SK-N-SH (cell line): ENCODE measurements at regions not wholly inside any gene's neighbourhood (a gene's known extent, or its start where the extent isn't known, plus 50 kb on each side); places are given as distances from the start of the nearest gene placed in this dataset.

Source experiments
- CTCF ChIA-PET: fragments of 300-600, 350-600 bp; formaldehyde crosslinking; extraction: SDS; loops from one replicate; lab custom pipeline; 2021; lab: Yijun Ruan, JAX
- POLR2A ChIA-PET: fragments of 350-600 bp; sonication (Branson Sonifier 250); formaldehyde crosslinking; extraction: SDS; loops from one replicate; lab custom pipeline; 2020; ENCODE audit warnings: antibody characterized with exemption, inconsistent platforms; lab: Yijun Ruan, JAX
- DNase-seq: peaks from one replicate; pipeline ENCODE4 v3.0.0; 2012
- H2AFZ ChIP-seq: fragments of 200-600 bp; sonication (generic); 2 replicates; pipeline ENCODE4 v1.8.1; 2016; ENCODE audit warnings: antibody characterized with exemption, mild to moderate bottlenecking, low read depth
- H3F3A ChIP-seq: fragments of 200-600 bp; sonication (generic); replicated peaks from 2 replicates; pipeline ENCODE3; 2016; ENCODE audit warnings: antibody characterized with exemption, mild to moderate bottlenecking; ENCODE audit not compliant: insufficient read depth
- H3K27ac ChIP-seq, 2 experiments: fragments of 200-500 bp in 1 of 2; fragments of 200-600 bp in 1 of 2; sonication (Bioruptor generic) in 1 of 2; sonication (generic), shearing (Covaris generic) in 1 of 2; 2 replicates each; pipeline versions ENCODE4 v1.5.1 to v1.6.1; 2014 to 2016; ENCODE audit warnings: low read depth in 2 of 2, inconsistent platforms in 1 of 2, low read length in 1 of 2, mild to moderate bottlenecking in 1 of 2, mixed read lengths in 1 of 2
- H3K27me3 ChIP-seq: fragments of 200-600 bp; sonication (generic), shearing (Covaris generic); 2 replicates; pipeline ENCODE4 v1.6.1; 2016; ENCODE audit warnings: mixed run types; ENCODE audit not compliant: insufficient read depth
- H3K36me3 ChIP-seq, 2 experiments: fragments of 200-500 bp in 1 of 2; fragments of 200-600 bp in 1 of 2; sonication (Bioruptor generic) in 1 of 2; sonication (generic) in 1 of 2; replicated peaks in 1 of 2; 2 replicates each; pipeline versions ENCODE3 to v1.5.1; 2014 to 2016; ENCODE audit warnings: low read length in 1 of 2, mild to moderate bottlenecking in 1 of 2; ENCODE audit not compliant: insufficient read depth in 2 of 2, control insufficient read depth in 1 of 2
- H3K4me1 ChIP-seq, 2 experiments: fragments of 200-500 bp in 1 of 2; fragments of 200-600 bp in 1 of 2; sonication (Bioruptor generic) in 1 of 2; sonication (generic), shearing (Covaris generic) in 1 of 2; 2 replicates each; pipeline versions ENCODE4 v1.5.1 to v1.6.1; 2014 to 2016; ENCODE audit warnings: low read depth in 1 of 2, low read length in 1 of 2, mixed run types in 1 of 2; ENCODE audit not compliant: insufficient read depth in 2 of 2, control insufficient read depth in 1 of 2
- H3K4me2 ChIP-seq: fragments of 200-600 bp; sonication (generic), shearing (Covaris generic); 2 replicates; pipeline ENCODE4 v1.6.1; 2017; ENCODE audit warnings: mixed run types
- H3K4me3 ChIP-seq, 2 experiments: fragments of 200-500 bp in 1 of 2; fragments of 200-600 bp in 1 of 2; sonication (Bioruptor generic) in 1 of 2; sonication (generic), shearing (Covaris generic) in 1 of 2; 2 replicates each; pipeline versions ENCODE4 v1.5.1 to v1.8.1; 2014 to 2016; ENCODE audit warnings: low read depth in 2 of 2, inconsistent platforms in 1 of 2, low read length in 1 of 2, mild to moderate bottlenecking in 1 of 2, mixed read lengths in 1 of 2, moderate library complexity in 1 of 2
- H3K79me2 ChIP-seq: fragments of 200-600 bp; sonication (generic); 2 replicates; pipeline ENCODE4 v1.8.1; 2017; ENCODE audit warnings: mild to moderate bottlenecking; ENCODE audit not compliant: insufficient read depth
- H3K9ac ChIP-seq: fragments of 200-600 bp; sonication (generic); 2 replicates; pipeline ENCODE4 v1.6.1; 2017; ENCODE audit warnings: mixed run types
- H3K9me2 ChIP-seq: fragments of 200-600 bp; sonication (generic); 2 replicates; pipeline ENCODE4 v1.6.1; 2017; ENCODE audit warnings: mixed run types
- H3K9me3 ChIP-seq: fragments of 200-600 bp; sonication (generic); 2 replicates; pipeline ENCODE4 v1.6.1; 2017; ENCODE audit warnings: mixed run types, mild to moderate bottlenecking, moderate library complexity
- H4K20me1 ChIP-seq: fragments of 200-600 bp; sonication (generic); 2 replicates; pipeline ENCODE4 v1.6.1; 2017; ENCODE audit warnings: mild to moderate bottlenecking, mixed run types; ENCODE audit not compliant: insufficient read depth
- ELF1 ChIP-seq: IDR thresholded peaks from 2 replicates; pipeline ENCODE4 v1.4.0; 2012
- EP300 ChIP-seq, 2 experiments: IDR thresholded peaks; 2 replicates each; pipeline versions ENCODE4 v1.4.0 to v1.6.1; 2012; ENCODE audit warnings: borderline replicate concordance in 1 of 2, low read depth in 1 of 2, low read length in 1 of 2
- EZH2phosphoT487 ChIP-seq: fragments of 200-600 bp; sonication (generic); IDR thresholded peaks from 2 replicates; pipeline ENCODE4 v1.6.1; 2017; ENCODE audit warnings: low read depth, mixed run types, mild to moderate bottlenecking, antibody characterized with exemption, moderate library complexity, borderline replicate concordance
- GABPA ChIP-seq: IDR thresholded peaks from 2 replicates; pipeline ENCODE4 v1.4.0; 2012; ENCODE audit warnings: low read depth, mild to moderate bottlenecking
- JUND ChIP-seq: IDR thresholded peaks from 2 replicates; pipeline ENCODE4 v1.4.0; 2012
- MXI1 ChIP-seq: IDR thresholded peaks from 2 replicates; pipeline ENCODE4 v1.6.1; 2012; ENCODE audit warnings: mild to moderate bottlenecking, low read depth, low read length, improper control_type of control experiment
- PBX3 ChIP-seq: IDR thresholded peaks from 2 replicates; pipeline ENCODE4; 2012
- RCOR1 ChIP-seq: fragments of 150-350 bp; IDR thresholded peaks from 2 replicates; pipeline ENCODE4 v1.6.1; 2017; ENCODE audit warnings: antibody characterized with exemption, low read length
- RFX5 ChIP-seq: IDR thresholded peaks from 2 replicates; pipeline ENCODE4 v1.6.1; 2012; ENCODE audit warnings: mild to moderate bottlenecking, improper control_type of control experiment, low read length
- RXRA ChIP-seq: IDR thresholded peaks from 2 replicates; pipeline ENCODE4 v1.4.0; 2012; ENCODE audit warnings: low read depth, mild to moderate bottlenecking, borderline replicate concordance
- SIN3A ChIP-seq: IDR thresholded peaks from 2 replicates; pipeline ENCODE4 v1.6.1; 2012; ENCODE audit warnings: low read depth, mild to moderate bottlenecking, low read length, moderate library complexity, borderline replicate concordance
- SMC3 ChIP-seq: IDR thresholded peaks from 2 replicates; pipeline ENCODE4 v1.6.1; 2012; ENCODE audit warnings: low read depth, low read length, improper control_type of control experiment
- TCF12 ChIP-seq: IDR thresholded peaks from 2 replicates; pipeline ENCODE4 v1.4.0; 2012
- TEAD4 ChIP-seq: IDR thresholded peaks from 2 replicates; pipeline ENCODE4 v1.4.0; 2012; ENCODE audit warnings: mild to moderate bottlenecking, borderline replicate concordance; ENCODE audit not compliant: insufficient read depth
- USF2 ChIP-seq: fragments of 150-350 bp; IDR thresholded peaks from 2 replicates; pipeline ENCODE4 v1.6.1; 2017; ENCODE audit warnings: antibody characterized with exemption, low read length, low read depth, borderline replicate concordance
- WGBS: methylation state at CpG from one replicate; pipeline ENCODE4 v1.1.6; 2017; ENCODE audit warnings: low lambda C conversion rate; 5-methylcytosine and 5-hydroxymethylcytosine counted together

DNA sequence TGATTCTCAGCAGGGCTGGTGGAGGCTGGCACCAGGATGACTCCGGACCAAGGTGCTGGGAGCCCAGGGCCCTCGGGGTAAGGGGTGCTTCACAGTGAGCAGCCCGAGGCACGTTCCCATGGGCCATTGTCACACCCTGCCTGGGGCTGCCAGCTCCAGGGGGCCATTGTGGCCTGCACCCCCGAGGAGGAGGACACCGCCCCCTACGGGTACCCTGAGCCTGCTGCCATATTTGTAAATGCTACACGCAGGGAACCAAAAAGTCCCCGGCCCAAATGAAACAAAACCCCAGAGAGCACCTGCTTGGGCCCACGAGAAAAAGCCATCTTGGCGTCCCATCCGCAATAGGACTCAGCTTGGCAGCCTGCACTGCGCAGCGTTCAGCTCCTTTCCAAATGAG, 64.7 kb upstream of the GATA5 start:
- ChIA-PET POLR2A (no interaction called here), CTCF (interaction anchor here (0.7 to 1.6 kb wide), 4 partner anchors 9 to 76 kb away, joined by 3 to 5 read pairs (median 3); no protein-coding TSS in a partner anchor)
- Histone ChIP-seq H3K4me2 (no peak overlapping the region), H3K36me3 (no peaks in the 10 kb centered on the region), H3F3A (no peaks in the 10 kb centered on the region), H3K27ac (no peak overlapping the region), H3K9ac (no peak overlapping the region), H4K20me1 (no peaks in the 10 kb centered on the region), H3K4me1 (no peaks in the 10 kb centered on the region), H3K9me2 (no peaks in the 10 kb centered on the region), H3K9me3 (no peaks in the 10 kb centered on the region), H3K4me3 (no peak overlapping the region), H3K79me2 (no peaks in the 10 kb centered on the region), H3K27me3 (no peaks in the 10 kb centered on the region; the same call in 1 of the 2 replicates), H2AFZ (no peak overlapping the region)
- DNase-seq: no peak
- TF ChIP-seq JUND (no peak), RXRA (no peak), USF2 (no peak), MXI1 (no peak), SMC3 (no peak), RFX5 (no peak), PBX3 (no peak), SIN3A (no peak), RCOR1 (no peak), EZH2phosphoT487 (no peak), ELF1 (no peak), GABPA (no peak)
- 71% methylated on average over 6 of the region's 14 CpGs for WGBS

DNA sequence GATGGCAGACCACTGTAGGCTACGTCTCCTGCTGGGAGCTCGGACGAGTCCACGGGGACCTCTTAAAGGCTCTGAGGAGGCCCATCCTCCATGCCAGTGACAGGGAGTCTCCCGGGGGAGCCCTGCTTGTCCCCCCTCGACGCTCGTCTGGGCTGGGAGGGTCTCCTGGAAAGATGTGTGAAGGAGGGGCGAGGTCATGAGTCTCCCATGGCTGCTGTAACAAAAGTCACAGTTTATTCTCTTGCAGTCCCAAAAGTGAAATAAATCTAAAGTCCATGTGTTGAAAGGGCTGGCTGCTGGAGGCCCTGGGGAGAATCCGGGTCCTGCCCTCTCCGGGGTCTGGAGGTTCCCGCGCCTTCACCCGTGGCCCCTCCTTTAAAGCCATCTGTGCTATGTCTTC, 67.1 kb upstream of the GATA5 start:
- Histone ChIP-seq H3K9me2 (no peaks in the 10 kb centered on the region), H3K4me1 (peaks cover 0 to 4% of the 10 kb centered on the region in 2 experiments; a peak in 1 of 4 replicates), H2AFZ (no peak overlapping the region), H3F3A (no peaks in the 10 kb centered on the region), H3K9ac (no peak overlapping the region), H3K36me3 (no peaks in the 10 kb centered on the region), H3K27ac (no peak overlapping the region), H4K20me1 (no peaks in the 10 kb centered on the region), H3K27me3 (no peaks in the 10 kb centered on the region; the same call in 1 of the 2 replicates), H3K79me2 (no peaks in the 10 kb centered on the region), H3K9me3 (no peaks in the 10 kb centered on the region), H3K4me2 (no peak overlapping the region), H3K4me3 (no peak overlapping the region)
- TF ChIP-seq TEAD4 (no peak), USF2 (no peak), EZH2phosphoT487 (no peak), TCF12 (no peak), RXRA (no peak), EP300 (IDR thresholded peaks at IDR 0.05; ENCODE audit: borderline replicate concordance in 1 of 2, low read depth in 1 of 2, low read length in 1 of 2) (no peak), SMC3 (no peak), MXI1 (no peak)
- no peak for DNase-seq
- ChIA-PET POLR2A (no interaction called here), CTCF (interaction anchor here (1.3 to 1.9 kb wide), 2 partner anchors 43 to 74 kb away, joined by 3 to 7 read pairs; no protein-coding TSS in a partner anchor)
- 68% methylated on average over 8 of the region's 14 CpGs for WGBS
